Heart left ventricle (tissue), 16 donors: ENCODE measurements at regions not wholly inside any gene's neighbourhood (a gene's known extent, or its start where the extent isn't known, plus 50 kb on each side); places are given as distances from the start of the nearest gene placed in this dataset.

Experiments used
- ATAC-seq, 4 donors: fragments of 200-7000 bp; cut with Tn5 transposase; one replicate each; pipeline ENCODE4 v1.9.1; 2020 to 2022; ENCODE audit warnings: moderate library complexity in 4 of 4, mild to moderate bottlenecking in 3 of 4, moderate number of reproducible peaks in 1 of 4
- DNase-seq, 5 donors: peaks; one replicate each; pipeline ENCODE4 v3.0.0-alpha.2; 2020
- H3K27ac ChIP-seq, 12 donors: fragments of 200-600 bp; sonication (generic) in 4 of 12; one replicate each; pipeline versions ENCODE4 v1.5.0 to v1.8.0; 2016 to 2022; ENCODE audit warnings: mild to moderate bottlenecking in 2 of 12
- H3K27me3 ChIP-seq, 9 donors: fragments of 200-600 bp; sonication (generic) in 2 of 9; one replicate each; pipeline versions ENCODE4 v1.5.1 to v1.8.0; 2016 to 2022; ENCODE audit warnings: mild to moderate bottlenecking in 3 of 9
- H3K36me3 ChIP-seq, 9 donors: fragments of 200-600 bp; sonication (generic) in 2 of 9; one replicate each; pipeline versions ENCODE4 v1.5.0 to v1.8.0; 2018 to 2022; ENCODE audit warnings: mild to moderate bottlenecking in 2 of 9
- H3K4me1 ChIP-seq, 12 donors: fragments of 200-600 bp; sonication (generic) in 4 of 12; one replicate each; pipeline versions ENCODE4 v1.5.0 to v1.8.0; 2016 to 2022; ENCODE audit warnings: mild to moderate bottlenecking in 3 of 12
- H3K4me3 ChIP-seq, 12 donors: fragments of 200-600 bp; sonication (generic) in 4 of 12; one replicate each; pipeline versions ENCODE4 v1.5.0 to v1.8.0; 2017 to 2022; ENCODE audit warnings: mild to moderate bottlenecking in 9 of 12, moderate library complexity in 4 of 12
- H3K9me3 ChIP-seq, 12 donors: fragments of 200-600 bp; sonication (generic) in 4 of 12; one replicate each; pipeline versions ENCODE4 v1.5.0 to v1.8.0; 2016 to 2022; ENCODE audit warnings: mild to moderate bottlenecking in 1 of 12
- CTCF ChIP-seq, 12 donors: fragments of 200-600 bp; sonication (generic) in 4 of 12; IDR thresholded peaks; one replicate each; pipeline versions ENCODE4 v1.5.0 to v1.8.0; 2018 to 2022; ENCODE audit warnings: antibody characterized with exemption in 12 of 12, mild to moderate bottlenecking in 5 of 12
- POLR2A ChIP-seq, 2 donors: fragments of 450-650 bp; IDR thresholded peaks; one replicate each; pipeline ENCODE4 v1.6.1; 2017; ENCODE audit warnings: antibody characterized with exemption in 2 of 2, mild to moderate bottlenecking in 2 of 2, moderate library complexity in 2 of 2
- WGBS, 4 donors: extraction: QIAGEN DNeasy Blood & Tissue Kit in 2 of 4; methylation state at CpG; one replicate each; pipeline versions ENCODE4 v1.1.5 to v1.1.7; 2013 to 2018; 5-methylcytosine and 5-hydroxymethylcytosine counted together
- intact Hi-C, 10 donors: fragments of 100-400 bp; cut with DNase I; formaldehyde crosslinking; loops; one replicate each; pipeline versions ENCODE4 v1.11.1 to v1.14.2; 2022
- donor health status: ischemic (EF 13 %, LVEDD 7.1; RV severe dilation, severe dysfunction).
- donor health status: healthy with polysubstance abuse.
- donor health status: DM: no; HTN: yes; CAD: no.
- donor health status: DM: no; HTN: no; CAD: no.
- donor health status: ischemic (EF 25% LVEDD 6.9; RV normal size, moderate dysfunction).
- donor health status: ischemic (EF 25% LVEDD 5.7; RV mildly dilated, moderate dysfunction).
- donor health status: healthy.
- donor health status: DM: yes; HTN: yes; CAD: no.
- donor health status: ischemic (EF 35%, LVEDD 5.7; RV mildly dilated, moderate dysfunction).
- donor health status: nonischemic (EF 11% LVEDD 7.7; RV severe dilation, severe dysfunction).
- donor health status: DM: yes; HTN: yes; CAD: no.
- donor health status: PGD.
- donor health status: ischemic (EF 29% LVEDD 5.4; RV normal size, mild dysfunction).
- donor health status: nonischemic (EF 23%, LVEDD 6.1; RV moderate dilation, normal function).

- TF ChIP-seq CTCF (IDR thresholded peaks at IDR 0.05) (no peak), POLR2A (IDR thresholded peaks at IDR 0.05) (no peak)
- H3K27me3 ChIP-seq, result no peaks in the 10 kb centered on the region
- ATAC-seq (no peak), DNase-seq (no peak)
- intact Hi-C loops, result no loop called here
- H3K4me1 ChIP-seq, result no peaks in the 10 kb centered on the region
- H3K27ac ChIP-seq, result no peak overlapping the region
- 76 to 88% (median 85%) methylated on average over 1 of the region's 1 CpG for WGBS, 4 donors
- H3K4me3 ChIP-seq, result no peak overlapping the region
- no peaks in the 10 kb centered on the region for H3K36me3 ChIP-seq
- H3K9me3 ChIP-seq, result no peaks in the 10 kb centered on the region
Observed at GRCh38 chr21:18060402-18060801, 184.2 kb upstream of the CHODL start.

- no peaks in the 10 kb centered on the region for H3K4me1 ChIP-seq
- H3K9me3 ChIP-seq, result no peaks in the 10 kb centered on the region
- H3K4me3 ChIP-seq, result no peak overlapping the region
- ATAC-seq, result no peak
- TF ChIP-seq CTCF (IDR thresholded peaks at IDR 0.05) (no peak), POLR2A (IDR thresholded peaks at IDR 0.05) (no peak)
- no peak for DNase-seq
- H3K27ac ChIP-seq, result no peak overlapping the region
- 71 to 86% (median 81%) methylated on average over 3 of the region's 3 CpGs for WGBS, 4 donors
- H3K36me3 ChIP-seq, result no peaks in the 10 kb centered on the region
- intact Hi-C loops, result no loop called here
- H3K27me3 ChIP-seq, result no peaks in the 10 kb centered on the region
Observed at GRCh38 chr21:18058731-18059398, 185.8 kb upstream of the CHODL start.

- no peak for TF ChIP-seq CTCF (IDR thresholded peaks at IDR 0.05)
- no peak for TF ChIP-seq POLR2A (IDR thresholded peaks at IDR 0.05)
- DNase-seq (no peak), ATAC-seq (no peak)
- WGBS, 4 donors, result 85 to 98% (median 87%) methylated on average over 1 of the region's 1 CpG
- Histone ChIP-seq H3K4me1 (no peaks in the 10 kb centered on the region), H3K27me3 (no peaks in the 10 kb centered on the region), H3K9me3 (no peaks in the 10 kb centered on the region), H3K36me3 (no peaks in the 10 kb centered on the region), H3K4me3 (no peak overlapping the region), H3K27ac (no peak overlapping the region)
- intact Hi-C loops, result no loop called here
Observed at GRCh38 chr21:18053151-18053550, 191.5 kb upstream of the CHODL start.

- ATAC-seq (no peak), DNase-seq (no peak)
- Histone ChIP-seq H3K27ac (no peak overlapping the region), H3K4me3 (no peak overlapping the region), H3K4me1 (no peaks in the 10 kb centered on the region), H3K27me3 (no peaks in the 10 kb centered on the region), H3K36me3 (no peaks in the 10 kb centered on the region), H3K9me3 (no peaks in the 10 kb centered on the region)
- TF ChIP-seq CTCF (IDR thresholded peaks at IDR 0.05) (no peak), POLR2A (IDR thresholded peaks at IDR 0.05) (no peak)
- 69 to 75% (median 70%) methylated on average over 2 of the region's 2 CpGs for WGBS, 4 donors
- intact Hi-C loops, result loop anchor here in 1 of 10 donors (10.0 kb wide), 1 partner anchor 215 kb away; no protein-coding TSS in a partner anchor
Observed at GRCh38 chr21:18049461-18049860, 195.2 kb upstream of the CHODL start.
